NCI-H2029 treated with DMSO at 0.1 percent for 48 hours (cell line): ENCODE measurements at regions not wholly inside any gene's neighbourhood (a gene's known extent, or its start where the extent isn't known, plus 50 kb on each side); places are given as distances from the start of the nearest gene placed in this dataset.

Source experiments
- DNase-seq: peaks from one replicate; lab custom pipeline; 2025; lab: John Stamatoyannopoulos, UW

DNA sequence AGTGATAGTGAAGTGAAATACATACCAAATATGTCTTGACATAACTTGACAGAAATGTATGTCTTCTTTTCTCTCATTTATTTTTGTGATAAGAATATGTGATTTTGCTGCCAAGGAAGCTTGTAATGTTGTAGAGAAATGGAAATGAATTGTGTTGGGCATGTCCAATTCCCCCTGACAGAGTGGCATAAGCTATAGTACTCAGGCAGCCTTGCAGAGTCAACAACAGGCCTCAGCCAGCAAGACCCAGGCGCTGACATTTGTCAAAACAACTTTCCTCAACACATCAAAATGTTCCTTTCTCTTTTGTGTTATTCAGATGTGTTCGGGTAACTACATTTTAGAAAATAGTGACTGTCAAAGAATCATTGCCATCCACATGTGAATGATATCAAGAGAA is 538.1 kb upstream of the ATP11B start:
- no peak for DNase-seq

GRCh38 chr3:182257361-182257760 is 535.9 kb upstream of the ATP11B start:
- DNase-seq: no peak

- DNase-seq: peak; percentile 90
Measured at GRCh38 chr3:182258538-182259177, 534.6 kb upstream of the ATP11B start.

GRCh38 chr3:182259579-182259978 is 533.7 kb upstream of the ATP11B start:
- DNase-seq: no peak

DNA sequence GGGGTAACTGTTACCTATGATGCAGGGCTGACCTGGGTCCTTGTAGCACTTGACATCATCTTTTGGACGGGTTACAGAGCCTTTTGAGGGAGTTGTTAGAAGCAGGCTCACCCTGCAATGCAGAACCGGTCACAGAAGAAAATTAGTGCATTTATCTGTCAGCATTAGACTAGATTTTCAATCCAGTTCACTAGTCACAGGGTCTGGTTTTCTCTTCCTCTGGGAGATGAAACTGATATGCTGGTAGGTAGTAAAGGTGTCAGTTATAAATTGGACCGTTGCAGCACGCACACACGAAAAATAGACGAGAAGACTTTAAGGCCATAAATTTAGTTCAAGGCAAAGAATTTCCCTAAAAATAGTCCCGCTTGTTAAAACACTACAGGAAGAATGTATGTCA is 532.3 kb upstream of the ATP11B start:
- peak; percentile 47 for DNase-seq

GRCh38 chr3:182268711-182269110 is 524.6 kb upstream of the ATP11B start:
- no peak for DNase-seq

DNA sequence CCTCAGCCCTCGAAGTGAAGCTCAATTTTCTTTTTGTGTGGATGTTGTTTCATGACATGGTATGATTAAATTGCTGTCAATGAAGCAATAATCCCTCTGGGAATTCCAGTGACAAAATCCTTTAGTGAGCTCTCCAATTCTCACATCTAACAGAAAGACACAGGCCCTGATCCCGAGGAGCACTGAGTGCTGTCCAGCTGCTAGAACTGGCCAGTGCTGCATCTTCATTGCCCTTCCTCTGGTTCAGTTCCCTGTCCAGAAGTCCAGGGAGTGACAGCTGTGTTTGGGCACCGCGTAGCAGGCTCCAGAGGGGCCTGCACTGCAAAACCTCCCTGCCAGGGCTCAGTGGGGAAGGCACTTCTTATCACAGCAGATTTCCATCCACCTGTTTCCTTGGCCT is 516.8 kb upstream of the ATP11B start:
- no peak for DNase-seq

- DNase-seq: peak; percentile 96
Measured at GRCh38 chr3:182284793-182285192, 508.5 kb upstream of the ATP11B start.

GRCh38 chr3:182292591-182292990 is 500.7 kb upstream of the ATP11B start:
- DNase-seq: no peak

DNA sequence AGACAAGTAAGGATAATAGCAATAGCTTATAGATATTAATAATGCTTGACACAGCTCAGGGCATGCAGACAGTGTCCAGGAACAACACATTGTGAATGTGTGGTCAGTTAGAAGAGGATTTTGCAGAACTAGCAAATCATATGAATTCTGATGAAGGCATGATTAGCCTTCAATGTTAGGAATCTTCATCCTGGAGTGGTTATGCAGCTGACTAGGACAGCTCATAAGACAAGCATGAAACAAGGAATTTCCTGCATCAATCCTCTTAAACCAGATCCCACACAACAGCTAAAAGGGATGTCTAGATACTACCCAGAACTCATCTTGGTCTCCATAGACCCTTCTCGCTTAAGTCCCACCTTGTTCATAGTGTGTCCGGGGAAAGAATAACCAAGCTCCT is 499.0 kb upstream of the ATP11B start:
- no peak for DNase-seq

DNA sequence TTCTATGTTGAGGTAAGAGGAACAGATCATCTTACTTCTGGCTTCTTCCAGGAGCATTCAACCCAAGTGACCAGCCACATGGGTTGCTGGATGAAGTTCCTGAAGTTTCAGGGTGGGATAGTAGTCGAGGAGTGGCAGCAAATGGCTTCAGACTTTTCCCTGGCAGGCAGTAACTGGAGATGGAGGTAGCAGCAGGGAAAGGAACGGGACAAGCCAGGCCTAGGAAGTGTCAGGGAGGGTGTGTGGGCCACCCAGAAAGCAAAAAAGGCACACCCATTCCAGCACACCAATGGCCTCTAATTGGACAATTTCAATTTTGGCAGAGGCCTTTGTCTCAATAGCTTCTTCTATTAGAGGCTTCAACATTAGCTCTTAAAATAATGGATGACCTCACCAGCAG is 498.6 kb upstream of the ATP11B start:
- DNase-seq: no peak

DNA sequence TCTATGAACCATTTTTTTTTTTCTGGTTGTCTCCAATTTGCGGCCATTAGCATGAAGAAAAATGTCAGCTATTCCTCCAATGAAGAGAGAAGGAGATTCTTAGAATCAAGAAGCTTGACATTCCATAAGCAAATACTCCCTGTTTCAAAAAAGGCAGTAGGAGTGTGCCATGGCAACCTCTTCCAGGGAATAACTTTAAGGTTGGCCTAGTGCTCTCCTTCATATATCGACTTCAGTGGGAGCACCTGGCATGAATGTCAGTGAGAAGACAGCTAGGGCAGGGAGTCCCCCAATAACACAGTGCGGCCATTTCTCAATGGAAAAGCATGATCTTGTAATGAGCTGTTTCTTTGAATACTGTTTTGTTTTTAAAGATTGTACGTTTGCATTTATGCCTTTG is 493.0 kb upstream of the ATP11B start:
- DNase-seq: no peak

- DNase-seq: peak; percentile 57
Measured at GRCh38 chr3:182303169-182303568, 490.1 kb upstream of the ATP11B start.

GRCh38 chr3:182305881-182306665 is 487.2 kb upstream of the ATP11B start:
- no peak for DNase-seq

DNA sequence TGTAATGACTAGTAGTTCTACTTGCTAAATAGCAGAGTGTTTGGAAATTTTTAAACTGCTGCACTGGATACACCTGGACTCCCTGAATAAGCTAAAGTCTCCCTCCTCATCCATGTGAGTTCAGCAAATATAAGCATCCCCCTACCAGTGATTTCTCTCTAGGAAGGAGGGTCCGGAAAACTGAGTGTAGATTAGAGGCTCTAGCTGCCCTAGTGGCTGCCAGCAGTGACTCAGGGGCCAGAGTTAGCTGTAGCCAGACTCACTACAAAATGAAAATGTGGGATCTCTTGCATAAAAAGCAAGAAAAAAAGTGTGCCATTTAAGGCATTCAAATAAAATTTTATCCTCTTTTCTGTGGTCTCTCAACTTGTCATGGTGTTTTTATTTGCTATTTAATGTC is 485.0 kb upstream of the ATP11B start:
- DNase-seq: no peak

DNA sequence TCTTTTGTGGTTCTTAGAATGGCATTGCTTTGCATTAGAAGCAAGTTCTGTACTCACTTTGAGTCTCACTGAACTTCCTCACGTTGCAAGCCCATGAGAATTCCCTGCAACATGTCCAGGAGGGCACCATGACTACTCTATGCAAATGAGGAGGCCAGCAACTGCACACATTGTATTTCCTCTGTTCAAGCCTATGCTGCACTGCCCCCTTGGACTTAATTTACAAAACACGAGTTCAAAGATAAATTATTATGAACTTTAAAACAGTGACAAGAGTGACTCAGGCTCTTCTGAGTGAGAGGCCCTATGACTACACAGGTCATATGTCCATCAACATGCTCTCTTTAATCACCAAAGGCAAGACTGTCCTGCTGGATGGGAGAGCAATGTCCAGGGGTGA is 484.2 kb upstream of the ATP11B start:
- no peak for DNase-seq

GRCh38 chr3:182315313-182315712 is 478.0 kb upstream of the ATP11B start:
- no peak for DNase-seq

DNA sequence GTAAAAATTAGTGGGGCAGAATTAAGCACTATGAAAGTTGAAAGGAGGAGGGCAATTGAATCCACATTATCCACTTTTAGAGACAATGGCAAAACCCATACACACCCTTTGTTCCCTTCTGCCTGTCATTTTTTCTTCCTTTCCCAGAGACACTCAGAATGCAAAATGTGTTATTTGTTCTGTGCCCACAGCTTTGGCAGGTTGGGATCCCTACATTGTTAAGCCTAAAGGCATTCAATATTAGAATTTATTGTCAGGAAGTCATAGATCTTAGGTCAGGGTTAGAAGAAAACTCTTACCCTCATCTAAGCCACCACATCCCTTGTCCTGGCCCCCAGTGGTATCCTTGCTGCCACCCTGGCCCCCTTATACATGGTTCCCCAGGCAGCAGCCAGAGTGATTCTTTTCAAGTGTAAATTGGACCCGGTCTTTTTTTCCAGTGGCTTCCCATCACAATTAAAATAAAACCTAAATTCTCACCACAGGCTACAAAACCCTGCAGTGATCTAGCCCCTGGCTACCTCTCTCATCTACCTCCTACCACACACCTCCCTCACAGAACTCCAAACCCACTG is 470.1 kb upstream of the ATP11B start:
- DNase-seq: no peak

GRCh38 chr3:182323898-182324297 is 469.4 kb upstream of the ATP11B start:
- no peak for DNase-seq

GRCh38 chr3:182325213-182325950 is 467.9 kb upstream of the ATP11B start:
- DNase-seq: no peak

DNA sequence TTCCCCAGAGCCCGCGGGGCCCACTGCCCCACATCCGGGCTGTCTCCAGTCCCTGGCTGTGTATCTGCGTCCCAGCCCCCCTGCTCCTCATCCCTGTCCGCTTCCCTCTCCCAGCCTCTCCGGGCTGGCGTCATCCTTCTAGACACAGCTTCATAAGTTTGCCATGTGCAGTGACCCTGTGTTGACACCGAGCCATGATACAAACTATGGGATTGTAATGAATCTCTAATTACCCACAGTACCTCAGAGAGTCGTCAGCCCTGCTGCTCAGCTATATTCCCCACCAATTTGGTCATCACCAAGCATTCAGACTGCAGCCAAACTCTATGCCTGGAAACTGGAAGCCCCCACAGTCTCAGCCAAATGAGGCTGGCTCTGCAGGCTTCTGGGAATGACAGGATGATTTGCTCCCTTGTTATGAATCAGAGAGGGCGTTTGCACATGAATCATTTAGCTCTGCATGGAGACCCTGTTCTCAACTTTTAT is 466.1 kb upstream of the ATP11B start:
- DNase-seq: no peak

GRCh38 chr3:182330646-182331045 is 462.7 kb upstream of the ATP11B start:
- DNase-seq: no peak

GRCh38 chr3:182331341-182331740 is 462.0 kb upstream of the ATP11B start:
- DNase-seq: no peak
